G401.6 (cell line): ENCODE measurements at regions not wholly inside any gene's neighbourhood (a gene's known extent, or its start where the extent isn't known, plus 50 kb on each side); places are given as distances from the start of the nearest gene placed in this dataset.

Experiments used
- FAIRE-seq: peaks from 2 replicates; lab custom pipeline; 2012; peaks lifted over from hg19 to GRCh38; lab: Jason Lieb, UNC

DNA sequence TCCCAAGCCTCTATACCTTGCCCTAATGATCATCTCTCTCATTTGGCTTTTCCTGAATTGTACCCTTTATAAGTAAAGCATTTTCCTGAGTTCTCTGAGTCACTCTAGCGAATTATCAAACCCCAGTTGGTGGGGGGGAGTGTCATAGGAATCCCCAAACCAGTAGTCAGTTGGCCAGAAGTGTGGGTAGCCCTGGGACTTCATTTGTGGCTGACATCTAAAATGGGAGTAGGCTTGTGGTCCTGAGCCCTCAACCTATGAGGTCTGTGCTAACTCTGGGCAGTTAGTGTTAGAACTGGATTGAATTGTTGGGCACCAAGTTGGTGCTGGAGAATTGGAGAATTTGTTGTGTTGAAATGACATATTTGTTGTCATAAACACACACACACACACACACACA is 91.3 kb downstream of the BBS10 start:
- FAIRE-seq = no peak

DNA sequence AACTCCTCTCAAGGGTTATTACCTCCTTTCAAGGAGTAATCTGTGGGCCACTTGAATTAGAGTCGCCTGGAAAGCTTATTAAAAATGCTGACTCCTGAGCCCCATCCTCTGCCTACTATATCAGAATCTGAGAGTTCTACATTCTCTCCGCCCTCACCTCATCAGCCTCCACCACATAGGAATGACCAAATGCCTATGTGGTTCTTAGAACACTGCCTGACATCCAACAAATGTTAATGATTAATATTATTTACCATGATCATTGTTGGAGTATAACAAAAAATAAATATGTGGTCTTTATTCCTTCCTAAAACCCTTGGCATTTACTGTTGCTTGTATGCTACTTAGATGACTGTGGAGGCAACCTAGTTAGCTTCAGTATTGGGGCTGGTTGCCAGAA is 91.9 kb downstream of the BBS10 start:
- no peak for FAIRE-seq

DNA sequence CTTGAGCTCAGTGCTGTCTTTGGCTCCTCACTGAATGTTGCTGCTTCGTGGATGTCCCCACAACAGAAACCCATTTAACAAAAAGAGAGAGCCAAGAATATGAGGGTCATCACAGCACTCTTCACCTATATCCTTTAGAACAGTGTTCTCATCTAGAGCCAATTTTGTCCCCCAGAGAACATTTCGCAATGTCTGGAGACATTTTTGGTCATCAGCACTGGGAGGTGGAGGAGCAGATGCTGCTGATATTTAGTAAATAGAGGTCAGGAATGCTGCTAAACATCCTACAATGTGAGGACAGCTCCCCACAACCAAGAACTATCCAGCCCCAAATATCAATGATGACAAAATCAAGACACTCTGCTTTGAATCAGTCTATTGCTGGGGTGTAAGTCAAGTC is 92.5 kb downstream of the BBS10 start:
- FAIRE-seq = no peak

DNA sequence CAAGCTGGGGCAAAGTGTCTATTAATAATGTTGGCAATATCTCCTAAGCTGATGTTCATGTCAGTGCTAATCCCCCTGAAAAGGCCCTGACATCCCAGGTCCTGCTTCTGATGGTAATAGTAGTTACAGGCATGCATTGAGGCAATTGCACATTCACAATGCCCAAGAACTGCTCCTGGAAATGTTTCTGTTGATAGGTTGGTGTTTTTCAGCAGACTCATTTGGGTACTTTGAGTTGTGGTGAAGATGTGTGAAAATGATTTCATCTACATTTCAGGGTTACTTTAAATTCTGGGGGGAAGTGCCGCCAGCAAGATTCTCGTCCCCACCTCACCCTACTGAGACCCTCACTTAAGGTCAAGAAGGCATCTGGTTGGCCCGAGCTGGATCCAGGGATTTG is 92.9 kb downstream of the BBS10 start:
- FAIRE-seq = no peak

DNA sequence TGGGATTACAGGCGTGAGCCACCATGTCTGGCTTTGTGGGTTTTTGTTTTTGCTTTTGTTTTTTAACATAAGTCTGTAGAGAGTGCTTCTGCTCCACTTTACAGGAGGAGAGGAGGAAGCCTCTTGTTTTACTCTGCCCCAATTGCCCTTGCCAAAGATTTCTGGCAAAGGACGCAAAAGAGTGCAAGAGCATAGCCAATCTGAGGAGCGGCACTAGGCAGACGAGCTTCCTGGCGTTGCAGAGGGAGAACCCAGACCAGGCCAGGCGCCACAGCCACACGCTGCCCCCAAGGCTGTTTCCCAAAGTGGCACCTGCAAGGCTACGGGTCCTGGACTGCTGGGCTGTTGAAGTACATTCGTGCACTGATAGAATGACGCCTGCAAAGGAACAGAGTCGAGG is 96.2 kb downstream of the BBS10 start:
- no peak for FAIRE-seq

DNA sequence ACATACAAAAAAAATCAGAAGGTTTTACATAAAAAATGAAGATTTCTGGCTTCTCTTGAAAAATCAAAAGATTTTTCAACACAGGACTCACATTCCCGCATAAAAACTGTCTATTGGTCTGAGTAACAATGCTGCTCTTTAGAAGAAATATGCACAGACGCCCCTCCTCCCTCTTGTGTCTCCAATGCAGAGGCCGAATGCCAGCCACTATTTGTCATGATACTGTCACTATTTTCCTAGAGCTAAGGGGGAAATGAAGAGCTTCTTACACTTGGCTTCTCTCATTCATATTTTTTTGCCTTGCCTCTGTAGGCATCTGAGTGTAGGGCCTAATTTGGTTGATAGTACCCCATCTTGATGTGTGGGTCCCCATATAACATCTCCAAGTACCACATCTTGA is 98.0 kb downstream of the BBS10 start:
- FAIRE-seq = no peak

DNA sequence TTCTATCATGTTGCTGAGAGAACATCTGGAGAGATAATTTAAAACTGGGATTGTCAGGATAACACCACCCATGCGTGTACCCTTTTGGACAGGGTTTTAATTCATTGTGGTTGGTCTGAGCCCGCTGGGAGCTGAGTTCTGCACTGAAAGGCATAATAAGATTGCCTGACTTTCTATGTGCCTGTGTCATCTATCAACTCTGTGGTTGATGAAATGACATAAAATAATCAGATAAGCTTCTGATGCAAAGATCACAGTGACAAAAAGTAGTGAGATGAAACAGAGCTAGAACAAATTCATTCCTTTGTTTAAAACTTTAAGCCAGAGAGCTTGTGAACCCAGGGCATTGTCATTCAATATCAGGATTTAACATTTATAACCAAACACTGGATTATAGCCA is 98.7 kb downstream of the BBS10 start:
- FAIRE-seq = no peak

DNA sequence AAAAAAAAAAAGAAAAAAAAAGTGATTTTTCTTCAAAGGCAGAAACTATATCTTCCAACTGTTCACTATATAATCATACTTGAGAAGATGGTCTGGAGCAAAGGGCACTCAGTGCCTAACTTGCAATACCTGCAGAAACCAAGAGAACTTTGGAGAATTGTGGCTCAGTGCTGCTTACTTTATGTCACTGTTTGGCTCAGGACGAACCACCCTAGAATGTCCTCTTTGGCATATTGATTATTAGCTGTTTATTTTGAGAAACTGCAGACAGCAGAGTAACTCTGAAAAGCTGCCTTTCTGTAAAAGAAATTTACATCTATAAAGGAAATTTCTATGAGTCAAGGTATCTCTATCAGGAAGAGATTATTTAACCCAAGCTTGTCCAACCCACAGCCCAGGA is 100.2 kb downstream of the BBS10 start:
- FAIRE-seq = no peak

DNA sequence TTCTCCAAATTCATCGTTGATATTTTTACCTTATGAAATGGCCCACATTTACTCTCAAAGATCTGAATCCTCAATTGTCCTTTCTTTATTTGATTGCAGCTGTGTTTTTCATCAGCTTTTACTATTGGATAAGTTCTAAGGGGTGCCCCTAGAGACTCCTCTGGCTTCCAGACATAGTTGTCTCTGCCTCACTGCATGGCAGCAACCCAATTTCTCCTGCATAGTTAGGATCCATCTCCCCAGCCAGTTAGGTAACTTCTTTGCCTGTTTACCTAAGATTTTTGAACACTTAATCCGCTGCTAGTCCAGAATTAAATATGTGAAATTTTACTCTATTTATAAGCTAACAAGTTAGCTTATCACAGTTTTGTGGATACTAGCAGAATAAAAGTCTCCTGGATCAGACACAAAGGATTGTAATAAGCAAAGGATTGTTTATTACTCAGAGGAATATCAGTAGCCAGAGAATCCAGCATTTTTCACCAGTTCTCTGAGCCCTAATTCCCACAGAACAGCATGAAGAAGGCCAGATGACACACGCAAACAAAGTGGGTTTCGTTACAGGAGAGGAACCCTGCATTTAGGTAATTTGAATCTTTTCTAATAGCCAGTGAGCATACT is 101.1 kb downstream of the BBS10 start:
- FAIRE-seq = no peak

DNA sequence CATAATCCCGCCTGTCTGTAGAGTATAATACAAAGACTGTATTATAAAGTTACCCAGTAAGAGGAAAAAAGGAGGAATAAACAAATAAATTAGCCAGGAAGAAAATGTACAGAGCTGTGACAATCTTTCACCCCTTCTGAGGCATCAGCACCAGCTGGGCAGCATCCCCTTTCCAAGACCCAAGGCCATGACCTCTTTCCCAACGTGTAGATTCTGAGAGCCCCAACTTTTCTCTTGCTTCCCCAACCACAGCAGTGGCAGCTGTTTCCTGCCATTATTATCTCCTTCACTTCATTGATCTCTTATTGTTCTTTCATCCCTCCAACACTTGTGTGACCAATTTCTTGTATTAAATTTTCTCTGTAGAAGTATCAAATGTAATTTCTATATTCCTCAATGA is 101.6 kb downstream of the BBS10 start:
- FAIRE-seq = no peak

DNA sequence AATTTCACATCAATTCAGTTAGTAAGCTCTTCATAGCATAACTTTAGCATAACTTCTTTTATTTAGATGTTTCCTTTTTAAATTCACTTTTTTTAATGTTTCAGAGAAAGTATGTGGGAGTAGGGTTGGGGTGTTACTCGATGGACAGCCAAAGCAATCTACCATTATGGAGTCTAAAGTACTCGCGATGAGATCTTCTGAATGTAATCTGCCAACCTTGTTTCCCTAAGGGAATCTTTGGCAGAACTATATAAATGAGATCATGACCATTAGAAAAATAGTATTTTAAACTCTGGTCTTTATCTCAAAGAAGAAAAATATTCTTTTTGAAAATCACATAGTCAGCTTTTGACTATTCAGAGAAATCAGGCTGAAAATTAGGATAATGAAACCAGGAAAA is 103.9 kb downstream of the BBS10 start:
- no peak for FAIRE-seq

DNA sequence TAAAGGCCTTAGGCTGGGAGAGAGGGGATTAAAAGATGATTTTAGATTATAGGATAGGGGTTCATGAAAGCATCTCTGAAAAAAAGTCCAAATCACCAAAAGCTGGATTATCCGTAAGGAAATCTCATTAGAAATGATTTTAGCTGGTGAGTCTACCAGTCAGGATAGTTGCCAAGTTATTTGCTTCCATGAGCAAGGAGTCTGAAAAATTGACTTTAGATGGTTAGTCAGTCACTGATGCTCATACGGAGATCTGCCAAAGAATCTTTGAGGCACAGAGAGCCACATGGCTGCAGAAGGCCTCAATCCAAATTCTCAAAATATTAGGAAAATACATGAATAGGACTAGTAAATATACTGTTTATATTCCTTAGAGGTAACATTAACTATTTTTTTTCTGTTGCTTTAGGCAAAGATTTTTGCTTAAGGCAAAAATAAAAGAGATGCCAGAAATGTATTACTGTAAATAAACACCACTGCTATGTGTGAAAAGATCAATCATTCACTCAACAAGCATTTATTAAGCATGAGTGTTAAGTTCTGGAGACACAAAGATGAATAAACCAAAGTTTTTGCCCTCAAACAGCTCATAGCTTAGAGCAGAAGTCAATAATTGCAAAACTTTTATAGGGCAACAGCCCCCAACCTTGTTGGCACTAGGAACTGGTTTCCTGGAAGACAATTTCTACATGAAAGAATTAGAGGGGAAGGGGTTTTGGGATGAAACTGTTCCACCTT is 105.2 kb downstream of the BBS10 start:
- no peak for FAIRE-seq

DNA sequence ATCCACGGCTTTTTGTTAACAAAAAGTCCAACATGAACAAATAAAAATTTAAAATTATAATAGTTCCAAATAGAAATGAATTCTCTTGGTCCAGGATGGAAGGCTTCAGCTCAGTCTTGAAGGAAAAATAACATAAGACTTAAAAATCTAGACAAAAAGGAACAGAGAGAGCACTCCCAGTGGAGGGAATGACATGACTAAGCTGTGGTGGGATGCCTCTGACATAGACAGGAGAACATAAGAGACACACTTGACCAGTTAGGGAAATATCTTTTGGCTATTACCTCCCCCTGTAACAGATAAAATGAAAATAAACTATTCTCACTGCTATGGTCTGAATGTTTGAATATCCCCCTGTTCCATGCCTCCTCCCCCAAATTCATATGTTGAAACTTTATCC is 106.8 kb downstream of the BBS10 start:
- FAIRE-seq = no peak

DNA sequence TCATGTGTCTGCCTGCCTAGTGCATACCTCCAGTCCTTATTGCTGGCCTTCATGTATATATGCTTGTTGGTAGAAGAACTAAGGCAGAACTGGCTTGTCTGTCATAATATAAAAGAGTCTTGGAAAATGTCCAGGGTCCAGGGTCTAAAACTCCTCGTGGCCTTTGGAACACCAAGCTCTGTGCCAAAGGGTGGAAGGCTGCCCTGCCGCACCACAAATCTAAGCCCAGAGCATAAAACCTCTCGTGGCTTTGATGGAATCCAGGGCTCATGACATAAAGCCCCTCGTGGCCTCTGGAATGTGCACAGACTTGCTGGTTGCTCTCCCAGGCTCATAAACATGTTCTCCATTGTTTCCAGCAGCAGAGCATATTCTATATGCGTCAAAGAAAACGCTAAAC is 107.9 kb downstream of the BBS10 start:
- no peak for FAIRE-seq

DNA sequence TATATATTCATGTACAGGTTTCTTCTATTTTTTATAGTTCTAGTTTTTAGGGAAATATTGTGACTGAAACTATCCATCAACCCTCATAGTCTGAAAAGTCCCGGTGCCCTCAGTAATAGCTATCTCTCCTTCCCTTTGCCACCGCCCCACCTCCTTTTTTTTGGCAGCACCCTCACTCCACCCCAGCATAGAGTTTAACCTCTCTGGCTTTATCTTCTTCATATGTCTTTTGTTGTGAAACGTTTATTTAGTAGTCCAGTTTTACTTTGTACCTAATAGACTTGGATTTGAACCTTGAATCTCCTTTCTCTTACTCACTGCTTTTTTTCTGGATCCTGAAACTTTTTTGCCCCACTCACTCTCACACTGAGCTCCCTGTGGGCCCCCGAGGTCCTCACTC is 109.5 kb downstream of the BBS10 start:
- no peak for FAIRE-seq

DNA sequence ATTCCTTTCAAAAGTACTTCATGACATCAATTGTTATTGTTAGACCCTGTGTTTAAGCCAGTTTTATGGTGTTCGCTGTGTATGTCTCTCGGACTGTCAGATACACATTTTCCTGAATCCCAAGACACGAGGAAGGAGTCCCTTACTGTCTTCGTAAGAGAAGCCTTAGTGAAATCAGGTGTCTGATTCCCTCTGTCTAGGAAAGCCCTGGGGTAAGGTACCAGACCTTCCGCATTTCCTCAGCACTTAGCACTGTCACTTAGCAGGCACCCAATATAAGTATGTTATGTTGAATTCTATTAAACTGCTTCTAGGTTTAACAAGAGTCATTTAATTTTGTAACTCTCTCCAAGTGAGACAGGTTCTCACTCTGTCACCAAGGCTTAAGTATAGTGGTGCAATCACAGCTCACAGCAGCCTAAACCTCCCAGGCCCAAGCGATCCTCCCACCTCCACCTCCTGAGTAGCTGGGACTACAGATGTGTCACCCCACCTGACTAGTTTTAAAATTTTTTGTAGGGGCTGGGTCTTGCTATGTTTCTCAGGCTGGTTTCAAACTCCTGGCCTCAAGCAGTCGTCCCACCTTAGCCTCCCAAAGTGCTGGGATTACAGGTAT is 111.0 kb downstream of the BBS10 start:
- FAIRE-seq = no peak

DNA sequence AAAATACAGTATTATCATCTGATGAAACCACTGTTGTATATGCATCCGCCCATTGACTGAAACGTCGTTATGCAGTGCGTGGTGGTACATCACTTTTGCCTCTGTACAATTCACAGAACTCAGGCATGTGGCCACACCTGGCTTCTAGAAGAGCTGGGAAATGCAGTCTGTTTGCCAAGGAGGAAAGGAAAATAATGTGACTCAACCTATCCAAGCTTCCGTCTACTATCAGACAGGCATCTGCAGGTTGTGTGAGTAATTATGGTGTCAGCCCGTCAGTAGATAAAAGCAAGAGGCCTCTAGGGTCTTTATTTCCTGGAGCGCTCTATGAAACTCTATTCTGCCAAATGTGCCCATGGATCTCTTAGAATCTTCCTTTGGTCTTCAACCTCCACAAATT is 111.6 kb downstream of the BBS10 start:
- FAIRE-seq = no peak

DNA sequence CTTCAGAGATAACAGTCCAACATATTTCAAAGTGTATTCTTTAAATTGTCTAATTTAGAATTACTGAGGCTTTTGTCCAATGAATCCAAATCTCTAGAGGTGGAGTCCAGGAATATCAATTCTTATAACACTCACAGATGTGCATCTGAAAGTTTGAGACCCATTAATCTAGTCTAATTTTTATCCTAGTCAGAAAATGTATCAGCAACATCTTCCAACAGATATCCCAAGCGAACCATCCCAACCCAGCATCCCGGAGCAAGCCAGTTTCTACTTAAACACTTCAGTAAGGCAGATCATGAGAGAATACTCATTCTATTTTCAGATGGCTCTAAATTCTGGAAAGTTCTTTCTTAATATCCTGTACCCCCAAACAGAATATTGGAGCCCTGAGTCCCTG is 113.5 kb downstream of the BBS10 start:
- no peak for FAIRE-seq

DNA sequence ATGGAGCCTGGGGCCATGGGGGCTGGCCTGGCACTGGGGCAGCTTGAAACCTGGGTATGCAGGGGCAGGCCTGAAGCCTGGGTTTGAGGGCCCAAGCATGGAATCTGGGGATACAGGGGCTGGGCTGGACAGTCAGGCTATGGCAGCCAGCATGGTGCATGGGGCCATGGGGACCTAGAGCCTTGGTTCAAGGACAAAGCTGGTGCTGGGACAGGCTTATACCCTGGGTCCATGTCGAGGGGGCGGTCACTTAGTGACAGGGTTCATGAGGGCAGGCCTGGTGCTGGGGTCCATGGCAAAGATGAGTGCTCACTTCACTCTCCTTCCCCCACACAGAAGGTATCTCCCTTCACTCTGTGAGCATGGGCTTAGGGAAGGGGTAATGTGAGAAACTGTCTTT is 116.2 kb downstream of the BBS10 start:
- FAIRE-seq = no peak

DNA sequence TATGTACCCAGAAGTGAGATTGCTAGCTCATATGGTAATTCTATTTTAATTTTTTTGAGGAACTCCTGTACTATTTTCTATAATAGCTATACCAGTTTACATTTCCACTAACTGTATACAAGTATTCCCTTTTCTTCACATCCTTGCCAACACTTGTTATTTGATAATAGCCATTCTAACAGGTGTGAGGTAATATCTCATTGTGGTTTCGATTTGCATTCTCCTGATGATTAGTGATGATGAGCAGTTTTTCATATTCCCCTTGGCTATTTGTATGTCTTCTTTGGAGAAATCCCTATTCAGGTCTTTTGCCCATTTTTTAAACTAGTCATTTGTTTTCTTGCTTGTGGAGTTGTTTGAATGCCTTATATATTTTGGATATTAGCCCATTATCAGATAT is 121.3 kb downstream of the BBS10 start:
- no peak for FAIRE-seq

DNA sequence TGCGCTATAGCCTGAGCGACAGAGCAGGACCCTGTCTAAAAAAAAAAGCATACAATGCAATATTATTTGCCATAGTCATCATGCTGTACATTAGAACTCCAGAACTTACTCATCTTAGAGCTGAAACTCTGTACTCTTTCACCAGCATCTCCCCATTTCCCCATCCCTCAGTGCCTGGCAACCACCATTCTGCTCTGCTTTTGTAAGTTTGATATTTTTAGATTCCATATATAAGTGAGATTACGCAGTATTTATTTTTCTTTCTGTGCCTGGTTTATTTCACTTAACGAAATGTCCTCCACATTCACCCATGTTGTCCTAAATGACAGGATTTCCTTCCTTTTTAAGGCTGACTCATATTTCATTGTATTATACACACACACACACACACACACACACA is 121.8 kb downstream of the BBS10 start:
- no peak for FAIRE-seq

DNA sequence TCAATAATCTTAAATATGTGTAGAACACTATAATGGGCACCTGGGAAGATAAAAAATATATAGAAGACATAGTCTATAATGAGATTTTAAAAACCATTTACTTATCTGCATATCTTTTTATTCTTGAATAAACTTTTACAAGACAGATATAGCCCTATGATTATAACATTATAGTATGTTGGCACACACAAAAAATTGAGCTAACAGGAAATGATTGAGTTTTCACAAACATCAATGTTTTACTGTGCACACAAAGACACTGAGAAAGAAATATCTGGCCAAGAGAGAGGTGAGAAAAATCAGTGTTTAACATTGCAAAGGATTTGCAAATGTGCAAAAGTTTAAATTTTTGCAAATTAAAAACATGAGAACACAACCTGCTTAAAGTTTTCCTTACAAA is 124.3 kb downstream of the BBS10 start:
- no peak for FAIRE-seq

DNA sequence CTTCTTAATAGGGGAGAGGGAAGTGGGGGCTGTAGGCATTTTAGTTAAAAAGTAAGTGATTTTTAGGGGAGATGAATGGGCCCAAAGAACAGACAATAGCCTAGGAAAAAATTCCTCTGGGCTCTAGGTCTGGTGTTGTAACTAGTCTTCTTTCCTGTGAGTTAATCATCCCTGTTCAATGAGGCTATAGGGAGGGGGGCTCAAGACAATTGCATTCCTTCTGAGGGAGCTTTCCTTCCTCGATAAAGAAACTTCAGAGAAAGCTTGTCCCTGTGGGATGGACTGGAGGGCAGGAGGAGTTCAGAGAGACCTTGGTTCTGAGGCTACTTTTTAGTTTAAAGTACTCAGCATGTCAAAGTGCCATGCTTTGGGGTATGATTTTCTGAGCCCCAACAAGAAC is 127.2 kb downstream of the BBS10 start:
- FAIRE-seq = no peak

DNA sequence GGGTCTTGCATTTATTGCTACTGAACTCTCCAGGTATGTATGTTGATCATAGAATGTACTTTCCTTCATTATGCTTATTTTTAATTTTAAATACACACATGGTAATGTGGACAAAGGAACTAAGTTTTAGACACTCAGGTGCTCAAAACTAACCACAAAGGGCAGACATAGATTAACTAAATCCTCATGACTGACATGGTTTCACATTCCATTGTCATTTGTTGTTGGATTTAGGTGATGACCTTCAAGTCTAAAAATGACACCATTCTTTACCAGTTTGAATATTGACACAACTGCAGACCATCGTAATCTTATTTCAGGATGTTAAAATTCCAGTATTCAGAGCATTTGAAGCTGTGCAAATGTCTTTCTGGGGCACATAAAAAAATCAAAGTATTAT is 128.4 kb downstream of the BBS10 start:
- FAIRE-seq = no peak
